GM12801 (cell line): ENCODE measurements at regions not wholly inside any gene's neighbourhood (a gene's known extent, or its start where the extent isn't known, plus 50 kb on each side); places are given as distances from the start of the nearest gene placed in this dataset.

ENCODE experiments used
- TF ChIP-seq, protein P1 (sequence below): IDR thresholded peaks from one replicate; pipeline ENCODE4 v1.5.1; 2011; ENCODE audit warnings: control low read depth; ENCODE audit not compliant: insufficient read length; ENCODE audit errors: extremely low read depth

- TF ChIP-seq, protein P1, sequence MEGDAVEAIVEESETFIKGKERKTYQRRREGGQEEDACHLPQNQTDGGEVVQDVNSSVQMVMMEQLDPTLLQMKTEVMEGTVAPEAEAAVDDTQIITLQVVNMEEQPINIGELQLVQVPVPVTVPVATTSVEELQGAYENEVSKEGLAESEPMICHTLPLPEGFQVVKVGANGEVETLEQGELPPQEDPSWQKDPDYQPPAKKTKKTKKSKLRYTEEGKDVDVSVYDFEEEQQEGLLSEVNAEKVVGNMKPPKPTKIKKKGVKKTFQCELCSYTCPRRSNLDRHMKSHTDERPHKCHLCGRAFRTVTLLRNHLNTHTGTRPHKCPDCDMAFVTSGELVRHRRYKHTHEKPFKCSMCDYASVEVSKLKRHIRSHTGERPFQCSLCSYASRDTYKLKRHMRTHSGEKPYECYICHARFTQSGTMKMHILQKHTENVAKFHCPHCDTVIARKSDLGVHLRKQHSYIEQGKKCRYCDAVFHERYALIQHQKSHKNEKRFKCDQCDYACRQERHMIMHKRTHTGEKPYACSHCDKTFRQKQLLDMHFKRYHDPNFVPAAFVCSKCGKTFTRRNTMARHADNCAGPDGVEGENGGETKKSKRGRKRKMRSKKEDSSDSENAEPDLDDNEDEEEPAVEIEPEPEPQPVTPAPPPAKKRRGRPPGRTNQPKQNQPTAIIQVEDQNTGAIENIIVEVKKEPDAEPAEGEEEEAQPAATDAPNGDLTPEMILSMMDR = no peak
Measured at GRCh38 chr9:30534455-30534854, 1850.0 kb upstream of the ACO1 start.

DNA sequence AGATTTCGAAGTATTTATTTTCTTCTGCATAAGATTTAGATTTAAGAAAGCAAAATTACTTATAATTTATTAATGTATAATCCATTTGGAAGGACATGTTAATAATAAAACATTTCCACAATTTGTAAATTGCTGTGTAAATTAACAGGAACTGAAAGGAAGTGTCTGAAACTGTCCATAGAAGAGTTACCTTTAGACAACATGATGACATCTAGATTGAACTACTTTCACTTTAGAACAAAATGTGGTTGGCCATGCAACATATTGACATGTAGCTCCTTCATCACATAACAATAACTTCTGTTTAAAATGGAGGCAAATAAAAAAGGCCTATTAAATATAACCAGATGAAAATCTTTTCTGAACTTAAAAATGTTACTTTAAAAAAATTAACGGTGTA is 1849.5 kb upstream of the ACO1 start:
- TF ChIP-seq, protein P1 = no peak

GRCh38 chr9:30536494-30536893 is 1847.9 kb upstream of the ACO1 start:
- TF ChIP-seq, protein P1 = no peak

DNA sequence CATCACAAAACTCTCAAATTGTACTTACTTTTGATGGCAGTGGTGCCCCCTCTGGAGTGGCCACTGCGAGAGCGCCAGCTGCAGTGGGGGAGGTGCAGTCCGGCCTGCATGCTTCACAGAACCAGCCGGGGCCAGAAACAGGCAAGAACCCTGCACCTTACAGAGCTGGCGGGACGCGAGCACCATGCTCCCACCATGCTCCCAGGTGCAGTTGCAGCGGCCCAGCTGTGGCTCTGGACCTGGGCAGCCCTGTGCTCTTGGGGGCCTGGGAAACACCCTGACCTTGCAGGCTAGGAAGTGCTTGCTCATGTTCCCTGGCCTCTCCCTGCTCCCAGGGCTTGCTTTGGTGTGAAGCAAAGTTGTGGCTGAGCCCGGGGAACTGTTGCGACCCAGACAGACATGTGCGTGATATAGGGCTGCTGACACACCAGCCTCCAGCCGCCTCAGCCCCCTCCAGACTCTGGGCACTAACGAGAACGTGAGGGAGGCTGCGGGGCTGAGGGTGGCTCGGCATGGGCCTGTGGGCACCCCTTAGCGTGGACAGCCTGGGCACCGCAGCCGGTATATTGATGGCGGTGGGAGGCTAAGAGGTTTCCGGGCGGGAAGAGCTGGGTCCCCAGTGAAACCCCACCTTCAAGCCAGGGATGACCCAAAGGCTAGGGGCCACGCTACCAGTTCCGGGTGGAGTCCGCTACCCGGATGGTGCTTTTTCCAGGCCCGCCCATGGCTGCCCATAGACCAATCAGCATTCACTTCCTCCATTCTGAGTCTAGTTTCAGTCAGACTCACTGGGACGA is 1809.9 kb upstream of the ACO1 start:
- TF ChIP-seq, protein P1 = no peak

- TF ChIP-seq, protein P1 = no peak
Measured at GRCh38 chr9:30575218-30575617, 1809.2 kb upstream of the ACO1 start.

DNA sequence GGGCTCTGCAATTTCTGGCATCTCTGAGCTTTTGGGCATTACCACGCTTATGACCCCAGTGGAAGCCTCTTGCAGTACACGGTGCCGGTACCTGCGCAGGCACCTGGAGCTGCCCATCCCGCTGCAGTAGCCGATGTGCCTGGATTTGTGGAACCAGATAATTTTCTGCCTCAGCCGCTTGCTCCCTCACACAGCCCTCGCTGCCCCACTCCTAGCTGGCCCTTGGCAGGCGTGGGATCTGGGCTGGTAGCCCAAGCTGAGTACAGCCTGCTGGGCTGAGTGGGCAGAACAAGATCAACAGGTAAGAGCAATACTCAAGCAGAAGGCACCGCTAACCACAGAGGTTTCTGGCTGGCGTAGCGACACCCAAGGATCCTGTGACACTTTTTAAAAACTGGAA is 1808.8 kb upstream of the ACO1 start:
- TF ChIP-seq, protein P1 = no peak

- TF ChIP-seq, protein P1 = no peak
Measured at GRCh38 chr9:30579810-30580209, 1804.6 kb upstream of the ACO1 start.
